CD4-positive, alpha-beta T cell treated with Interleukin-17A for 1 hour (primary cell): ENCODE measurements at regions not wholly inside any gene's neighbourhood (a gene's known extent, or its start where the extent isn't known, plus 50 kb on each side); places are given as distances from the start of the nearest gene placed in this dataset.
A peak's percentile ranks its signal among the peaks of the same experiment; 100 is the strongest.

Experiments
- DNase-seq: peaks from one replicate; pipeline ENCODE4 v3.0.0-alpha.2; 2020

DNA sequence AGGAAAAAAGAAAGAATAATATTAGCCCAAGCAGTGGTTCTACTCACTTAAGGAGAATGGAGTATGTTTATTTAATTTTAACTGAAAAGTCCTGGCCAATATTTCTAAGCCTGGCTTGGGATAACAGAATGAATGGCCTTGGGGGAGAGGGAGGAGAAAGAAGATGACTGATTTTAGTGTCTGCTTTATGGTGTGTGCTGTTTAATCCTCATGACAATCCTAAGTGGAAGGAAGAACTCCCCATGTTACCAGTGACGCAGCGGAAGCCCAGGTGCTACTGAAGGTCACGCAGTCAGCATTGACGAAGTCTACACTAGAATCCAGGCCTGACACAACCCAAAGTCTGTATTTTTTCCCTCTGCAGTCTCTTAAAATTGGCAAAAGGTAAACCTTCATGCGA, 50.5 kb downstream of the PALM2AKAP2 start:
- no peak for DNase-seq

DNA sequence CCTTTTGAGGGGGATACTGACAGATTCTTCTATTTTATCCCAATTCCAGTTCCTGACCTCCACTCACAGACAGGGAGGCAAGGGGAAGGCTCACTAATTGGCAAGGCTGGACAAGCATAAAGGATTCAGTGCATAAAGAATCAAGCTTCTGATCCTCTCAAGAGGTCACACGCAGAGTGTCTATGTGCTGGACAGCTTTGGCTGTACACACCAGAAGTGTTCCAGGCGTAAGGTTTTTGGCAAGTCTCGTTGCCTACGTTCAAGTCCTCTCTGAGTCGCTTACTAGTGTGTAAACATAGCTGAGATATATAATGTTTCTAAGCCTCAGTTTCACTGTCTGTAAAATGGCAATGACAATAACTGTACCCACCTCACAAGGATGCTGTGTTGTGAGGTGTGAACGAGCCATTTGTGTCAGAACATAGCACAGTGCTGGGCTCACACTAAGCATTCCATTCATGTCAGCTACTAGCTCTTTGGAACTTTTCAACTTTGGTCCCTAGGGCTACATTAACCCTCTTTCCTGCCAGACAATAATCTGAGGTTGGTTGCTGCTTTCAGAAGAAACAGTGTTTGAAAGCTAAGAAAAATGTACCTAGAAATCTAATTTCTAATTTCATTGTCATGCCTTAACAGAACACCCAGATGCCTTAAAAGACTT, 52.1 kb downstream of the PALM2AKAP2 start:
- DNase-seq: no peak

DNA sequence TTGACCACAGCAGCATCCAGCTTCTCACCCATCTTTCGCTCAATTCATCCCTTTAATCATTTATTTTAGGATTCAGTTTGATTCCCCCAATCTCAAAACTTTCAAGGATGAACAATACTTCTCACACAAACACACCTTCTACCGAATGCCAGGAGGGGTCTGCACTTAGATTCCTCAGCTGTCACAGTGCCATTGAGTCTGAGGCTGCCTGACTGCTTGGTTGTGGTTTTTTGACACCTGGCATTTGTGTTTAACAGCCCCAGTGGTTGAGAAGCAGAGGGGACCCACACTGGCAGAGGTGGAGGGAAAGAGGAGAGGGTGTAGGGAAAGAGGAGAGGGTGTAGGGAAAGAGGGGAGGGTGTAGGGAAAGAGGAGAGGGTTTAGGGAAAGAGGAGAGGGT, 54.9 kb downstream of the PALM2AKAP2 start:
- DNase-seq: no peak

DNA sequence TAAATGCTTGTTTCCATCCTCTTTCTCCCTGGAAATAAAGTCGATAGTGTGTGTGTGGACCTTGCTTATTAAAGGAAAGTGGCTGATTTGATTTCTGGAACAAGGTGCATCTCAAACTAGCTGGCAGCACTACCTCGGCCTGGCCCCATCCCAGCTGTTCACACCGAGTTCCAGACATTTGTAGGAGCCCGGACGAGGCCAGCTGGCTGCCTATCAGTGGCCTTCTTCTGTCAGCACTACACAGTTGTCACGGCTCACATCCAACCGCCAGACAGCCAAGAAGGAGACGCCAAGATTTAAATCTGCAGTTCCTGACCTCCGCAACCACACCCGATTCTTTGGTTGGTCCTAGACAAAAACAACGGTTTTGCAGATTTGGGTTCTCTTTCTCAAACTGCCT, 63.6 kb downstream of the PALM2AKAP2 start:
- DNase-seq: no peak

DNA sequence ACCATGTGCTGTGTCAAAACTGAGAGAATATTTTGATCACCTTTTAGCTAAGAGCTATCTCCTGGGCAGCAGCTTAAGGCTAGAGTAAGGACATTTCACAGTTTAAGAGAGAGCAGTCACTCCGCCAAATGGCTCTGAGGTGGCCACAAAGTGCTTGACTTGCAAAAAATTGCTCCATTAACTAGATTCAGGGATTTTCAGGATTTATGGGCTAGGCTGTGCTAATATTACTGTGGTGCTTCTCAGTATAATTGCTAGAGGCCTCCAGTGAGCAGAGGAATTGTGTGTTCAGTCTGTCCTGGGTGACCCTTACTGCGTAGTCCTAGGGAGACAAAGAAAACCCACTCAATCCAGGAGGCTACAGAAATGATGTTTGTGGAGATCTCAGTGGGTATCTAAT, 65.2 kb downstream of the PALM2AKAP2 start:
- DNase-seq: no peak

DNA sequence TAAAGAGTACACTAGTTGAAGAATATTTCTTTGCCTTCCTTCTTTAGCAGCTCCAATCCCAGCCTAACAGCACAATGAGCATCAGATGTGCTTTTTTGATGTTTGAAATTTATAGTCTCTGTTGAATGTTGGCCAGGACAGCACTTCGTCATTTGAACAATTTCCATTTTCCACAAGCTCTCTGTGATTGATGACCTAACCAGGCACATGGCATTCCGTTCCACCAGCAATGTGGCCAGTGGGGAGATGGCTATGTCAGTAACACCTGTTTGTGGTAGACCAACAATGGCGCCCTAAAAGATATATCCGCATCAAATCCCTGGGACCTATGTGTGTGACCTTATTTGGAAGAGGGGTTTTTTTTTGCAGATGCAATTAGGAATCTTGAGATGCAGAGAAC, 66.8 kb downstream of the PALM2AKAP2 start:
- no peak for DNase-seq

DNA sequence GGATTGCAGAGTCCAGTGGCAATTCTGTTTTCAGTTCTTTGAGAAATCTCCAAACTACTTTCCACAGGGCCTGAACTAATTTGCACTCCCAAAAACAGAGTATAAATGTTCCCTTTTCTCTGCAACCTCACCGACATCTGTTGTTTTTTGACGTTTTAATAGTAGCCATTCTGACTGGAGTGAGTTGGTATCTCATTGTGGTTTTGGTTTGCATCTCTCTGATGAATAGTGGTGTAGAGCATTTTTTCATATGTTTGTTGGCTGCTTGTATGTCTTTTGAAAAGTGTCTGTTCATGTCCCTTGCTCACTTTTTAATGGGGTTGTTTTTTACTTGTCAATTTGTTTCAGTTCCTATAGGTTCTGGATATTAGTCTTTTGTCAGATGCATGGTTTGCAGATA, 72.6 kb downstream of the PALM2AKAP2 start:
- DNase-seq: no peak

DNA sequence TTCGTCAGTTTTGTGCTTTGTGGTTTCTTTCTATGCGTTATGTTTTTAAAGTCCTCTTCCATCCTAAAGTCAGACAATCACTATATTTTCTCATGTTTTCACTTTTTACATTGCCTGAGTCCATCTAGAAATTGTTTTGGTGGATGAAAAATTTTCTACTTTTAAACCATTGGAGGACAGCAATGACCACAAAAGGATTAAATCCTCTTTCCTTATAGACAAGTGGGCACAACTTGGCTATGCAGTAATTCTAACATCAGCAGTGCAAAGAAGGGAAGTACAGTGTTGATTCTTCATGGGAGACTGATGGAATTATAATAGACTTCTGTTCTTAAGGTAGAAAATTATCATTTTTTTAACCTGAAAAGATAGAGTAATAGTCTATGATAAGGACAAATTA, 75.5 kb downstream of the PALM2AKAP2 start:
- no peak for DNase-seq

DNA sequence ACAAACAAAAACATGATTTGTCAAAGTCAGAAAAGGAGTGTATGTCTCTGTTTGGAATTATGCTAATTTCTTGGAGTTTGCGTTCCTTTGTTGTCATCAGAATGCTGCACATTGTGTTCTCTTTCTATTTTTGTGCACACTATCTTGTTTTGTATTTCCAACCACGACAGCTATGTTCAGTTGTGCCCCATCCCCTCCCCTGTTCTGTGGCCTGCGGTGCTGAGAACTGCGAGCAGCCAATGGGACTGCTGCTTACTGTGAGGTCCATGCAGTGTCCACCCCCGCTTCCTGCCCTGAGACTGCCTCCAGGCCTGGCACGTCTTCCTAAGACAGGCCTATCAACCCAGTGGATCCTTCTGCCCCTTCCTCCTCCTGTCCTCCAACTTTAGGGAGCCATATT, 76.8 kb downstream of the PALM2AKAP2 start:
- no peak for DNase-seq

DNA sequence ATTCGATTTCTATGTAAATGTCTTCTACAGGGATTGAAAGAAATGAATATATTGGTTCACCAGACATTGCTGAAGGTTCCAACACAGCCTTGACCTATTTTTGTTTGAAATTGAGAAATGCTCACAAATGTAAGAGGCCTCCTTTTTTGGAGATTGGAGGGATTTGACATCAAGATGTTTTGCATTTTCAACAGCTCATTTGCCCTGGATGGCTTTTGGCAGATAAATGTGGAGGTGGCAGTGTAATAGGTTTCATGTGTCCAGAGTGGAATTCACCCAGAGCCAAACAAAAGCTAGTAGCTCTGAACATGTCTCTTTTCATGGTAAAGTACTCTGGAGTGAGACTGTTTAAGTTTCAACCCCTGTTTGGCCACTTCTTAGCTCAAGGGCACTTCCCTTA, 77.3 kb downstream of the PALM2AKAP2 start:
- no peak for DNase-seq

DNA sequence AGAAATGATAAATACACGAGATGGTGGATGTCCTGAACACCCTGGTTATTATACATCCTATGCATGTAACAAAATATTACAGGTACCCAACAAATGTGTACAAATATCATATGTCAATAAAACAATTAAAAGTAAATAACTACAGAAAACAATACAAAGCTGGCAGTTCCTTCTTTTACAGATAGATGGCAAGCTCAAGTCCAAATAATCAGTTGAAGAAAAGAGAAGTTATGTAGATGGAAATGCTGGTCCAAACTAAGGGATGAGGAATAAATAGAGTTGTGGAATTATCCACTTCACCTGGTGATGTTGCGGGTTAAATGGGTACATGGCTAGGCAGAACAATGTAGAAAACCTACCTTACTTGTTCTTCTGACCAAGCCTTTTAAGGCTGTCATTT, 79.4 kb downstream of the PALM2AKAP2 start:
- no peak for DNase-seq

DNA sequence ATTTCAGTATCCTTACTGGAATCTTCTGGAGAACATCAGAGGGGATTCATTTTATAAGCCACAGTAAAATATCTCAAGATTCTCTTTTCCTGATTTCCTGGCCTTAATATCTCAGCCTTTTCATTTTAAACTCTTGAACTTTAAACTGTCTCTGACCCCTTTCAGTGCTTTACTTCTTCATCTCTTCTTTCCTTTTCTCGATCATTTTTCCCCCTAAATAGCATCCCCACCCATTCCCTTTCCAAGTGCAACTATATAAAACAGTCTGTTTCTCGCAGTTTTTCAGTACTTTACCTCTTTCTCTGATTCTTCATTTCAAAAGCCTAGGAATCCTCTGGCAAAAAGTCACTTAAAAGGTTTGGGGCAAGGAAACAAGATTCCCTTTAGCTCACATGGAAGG, 80.5 kb downstream of the PALM2AKAP2 start:
- no peak for DNase-seq

DNA sequence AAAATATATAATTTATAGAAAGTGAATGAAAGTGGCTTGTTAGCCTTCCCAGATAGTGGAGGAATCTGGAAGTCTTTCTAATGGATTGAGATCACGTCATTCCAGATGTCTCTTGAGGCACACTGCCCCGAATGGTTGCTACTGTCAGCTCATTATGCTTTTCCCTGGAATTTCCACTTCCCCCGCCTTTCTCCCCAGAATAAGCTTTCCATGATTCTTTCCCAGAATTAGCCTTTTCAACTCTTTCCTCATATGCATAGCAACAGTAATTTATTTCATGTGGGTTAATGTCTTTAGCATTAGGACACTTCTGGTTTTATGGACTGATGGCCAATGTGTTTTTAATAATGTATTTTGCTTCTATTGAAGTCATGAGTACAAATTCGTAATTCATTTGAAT, 81.5 kb downstream of the PALM2AKAP2 start:
- no peak for DNase-seq

DNA sequence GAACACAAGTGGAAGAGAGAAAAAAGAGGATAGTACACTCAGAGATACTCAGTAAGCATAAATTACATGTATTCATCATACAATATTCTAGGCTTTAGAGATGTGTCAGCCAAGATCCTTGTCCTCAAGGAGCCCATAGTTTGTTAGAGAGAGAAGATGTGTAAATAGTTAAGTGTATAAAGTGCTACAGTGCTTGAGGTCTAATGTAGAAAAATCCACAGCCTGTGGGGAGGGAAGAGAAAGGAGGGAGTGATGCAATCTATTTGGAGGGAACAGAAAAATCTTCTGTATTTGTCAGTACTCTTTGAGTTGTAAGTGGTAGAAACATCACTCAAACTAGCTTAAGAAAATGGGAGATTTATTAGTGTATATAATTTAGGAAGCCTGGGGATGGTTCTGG, 81.9 kb downstream of the PALM2AKAP2 start:
- no peak for DNase-seq

DNA sequence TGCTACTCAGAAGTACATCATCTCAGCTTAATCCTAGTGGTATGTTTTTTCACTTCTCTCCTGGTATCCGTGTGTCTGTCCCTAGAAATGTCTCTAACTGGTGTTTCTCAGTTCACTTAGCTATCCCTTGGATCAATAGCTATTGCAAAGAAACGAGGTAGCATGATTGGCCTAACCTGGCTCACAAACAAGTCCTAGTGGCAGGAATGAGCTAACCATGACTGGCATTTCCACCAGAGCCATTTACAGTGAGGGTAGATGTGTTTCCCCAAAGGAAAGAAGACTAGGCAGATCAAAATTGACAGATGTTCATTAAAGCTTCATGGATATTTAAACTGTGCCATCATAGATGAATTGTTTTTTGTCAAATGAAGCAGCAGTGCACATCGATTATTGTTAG, 82.5 kb downstream of the PALM2AKAP2 start:
- no peak for DNase-seq

DNA sequence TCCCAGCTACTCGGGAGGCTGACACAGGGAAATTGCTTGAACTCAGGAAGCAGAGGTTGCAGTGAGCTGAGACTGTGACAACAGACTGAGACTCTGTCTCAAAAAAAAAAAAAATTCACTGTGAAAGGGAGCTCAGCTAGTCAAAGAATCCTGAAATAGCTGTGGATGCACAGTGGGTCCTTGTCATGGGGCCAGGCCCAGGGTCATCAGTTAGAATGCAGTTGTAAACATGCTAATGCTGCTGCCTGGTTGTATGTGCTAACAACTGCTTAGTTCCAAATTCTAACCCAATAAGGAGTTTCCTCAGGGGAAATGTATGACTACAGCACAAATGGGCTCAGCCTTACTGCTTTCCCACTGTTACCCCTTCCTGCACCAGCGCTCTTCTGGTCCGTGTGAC, 84.0 kb downstream of the PALM2AKAP2 start:
- DNase-seq: no peak

DNA sequence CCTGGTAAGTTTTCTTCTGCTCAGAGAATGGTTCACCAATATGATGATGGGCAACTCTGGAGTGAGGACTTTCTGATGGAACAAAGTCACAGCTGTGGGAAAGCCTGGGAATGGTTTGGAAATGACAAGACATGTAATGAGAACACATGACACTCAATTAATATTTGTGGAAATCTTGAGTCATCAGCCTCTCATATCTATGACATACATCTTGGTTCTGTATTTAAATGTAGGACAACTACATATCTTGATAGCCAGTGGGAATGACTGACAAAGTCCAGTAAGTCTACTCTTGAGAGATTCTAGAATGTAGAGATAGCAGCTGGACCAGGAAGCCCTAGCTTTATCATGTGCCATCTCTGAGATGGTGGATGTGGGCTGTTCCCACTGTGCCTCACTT, 85.5 kb downstream of the PALM2AKAP2 start:
- no peak for DNase-seq

DNA sequence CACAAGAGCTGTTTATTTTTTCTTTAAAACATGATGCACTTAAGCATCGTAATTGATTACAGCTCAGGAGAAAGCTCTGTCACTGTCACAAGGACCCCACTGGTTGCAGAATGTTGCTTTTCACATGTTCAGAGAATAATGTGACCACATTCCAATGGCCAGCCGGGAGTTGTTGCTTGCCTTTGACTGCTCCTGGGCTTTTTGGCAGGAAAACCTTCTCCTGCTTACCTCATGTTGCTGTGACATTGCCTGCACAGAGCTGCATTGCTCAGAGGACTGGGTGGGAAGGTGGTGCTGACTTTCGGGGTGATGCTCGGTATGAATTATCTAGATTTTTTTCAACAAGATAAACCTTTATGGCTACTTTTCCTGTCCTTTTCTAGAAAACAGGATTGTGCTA, 88.2 kb downstream of the PALM2AKAP2 start:
- no peak for DNase-seq

DNA sequence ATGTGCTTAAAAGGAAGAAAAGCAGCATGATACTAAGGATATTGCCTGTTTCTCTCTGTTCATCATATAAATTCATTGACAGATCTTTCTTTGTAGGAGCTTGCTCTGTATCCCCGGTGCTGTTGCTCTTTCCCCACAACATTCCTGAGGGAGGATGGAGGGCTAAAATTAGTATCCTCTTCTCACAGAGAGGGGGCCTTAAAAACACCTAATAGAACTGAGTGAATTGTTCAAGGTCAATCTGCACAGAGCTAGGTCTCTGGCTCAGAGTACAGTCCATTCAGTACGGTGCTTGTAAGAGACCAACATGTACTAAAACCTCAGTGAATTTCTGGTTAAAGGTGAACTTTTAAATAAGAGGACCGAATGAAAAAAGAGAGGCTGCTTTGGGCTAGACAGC, 88.7 kb downstream of the PALM2AKAP2 start:
- DNase-seq: no peak

DNA sequence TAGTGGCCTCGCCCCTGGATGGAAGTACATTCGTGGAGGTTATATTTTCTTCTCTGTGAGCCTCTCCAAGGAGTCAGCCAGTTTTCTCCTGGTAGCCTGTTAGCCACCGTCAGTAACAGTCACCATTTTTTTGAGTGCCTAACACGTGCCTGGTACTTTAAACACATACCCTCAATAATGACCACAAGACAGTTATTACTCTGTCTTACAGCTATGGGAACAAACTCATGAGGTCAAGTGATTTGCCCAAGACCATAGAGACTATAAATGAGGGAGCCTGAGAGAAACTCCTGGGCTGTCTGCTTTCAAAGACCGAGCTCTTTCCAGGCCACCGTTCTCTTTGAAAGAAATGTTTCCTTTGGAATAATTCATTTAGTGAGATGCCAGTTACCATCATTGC, 90.4 kb downstream of the PALM2AKAP2 start:
- no peak for DNase-seq

DNA sequence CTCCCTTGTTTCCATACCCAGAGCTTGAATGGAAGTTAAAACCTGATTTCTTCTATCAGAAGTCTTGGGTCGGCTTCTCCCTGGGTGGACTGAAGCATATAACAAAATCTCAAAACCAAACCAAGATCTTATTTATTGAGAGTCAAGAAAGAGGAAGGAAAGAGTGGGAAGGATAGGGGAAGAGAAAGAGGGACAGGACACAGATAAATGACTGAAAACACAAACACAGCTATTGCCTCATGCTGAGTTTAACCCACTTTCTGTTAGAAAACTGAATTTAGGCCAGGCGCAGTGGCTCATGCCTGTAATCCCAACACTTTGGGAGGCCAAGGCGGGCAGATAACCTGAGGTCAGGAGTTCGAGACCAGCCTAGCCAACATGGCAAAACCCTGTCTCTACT, 92.9 kb downstream of the PALM2AKAP2 start:
- no peak for DNase-seq

DNA sequence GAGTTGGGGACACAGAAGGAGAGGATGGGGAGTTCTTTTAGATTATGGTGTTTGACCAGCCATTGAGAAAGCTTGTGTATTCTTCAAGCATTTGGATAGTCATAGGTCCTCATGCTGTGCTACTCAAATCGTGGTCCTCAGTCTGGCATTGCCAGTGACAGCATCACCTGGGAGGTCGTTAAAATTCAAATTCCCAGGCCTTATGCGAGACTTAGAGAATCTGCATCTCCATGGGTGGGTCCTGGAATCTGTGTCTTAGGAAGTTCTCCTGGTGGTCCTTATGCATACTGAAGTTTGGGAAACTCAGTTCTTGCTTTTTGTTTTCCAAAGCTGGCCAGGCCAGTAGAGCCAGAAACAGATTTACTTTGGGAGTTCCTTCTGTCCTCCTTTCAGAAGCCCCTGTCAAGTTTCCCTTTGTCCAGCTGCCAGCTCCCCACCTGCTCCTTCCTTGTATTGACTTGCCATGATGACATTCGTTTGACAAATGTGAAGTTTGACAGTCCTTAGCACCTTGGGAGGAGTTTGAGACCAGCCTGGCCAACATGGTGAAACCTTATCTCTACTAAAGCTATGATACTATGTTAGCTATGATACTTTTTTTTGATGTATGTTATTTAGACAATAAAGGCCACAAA, 95.6 kb downstream of the PALM2AKAP2 start:
- DNase-seq: no peak

DNA sequence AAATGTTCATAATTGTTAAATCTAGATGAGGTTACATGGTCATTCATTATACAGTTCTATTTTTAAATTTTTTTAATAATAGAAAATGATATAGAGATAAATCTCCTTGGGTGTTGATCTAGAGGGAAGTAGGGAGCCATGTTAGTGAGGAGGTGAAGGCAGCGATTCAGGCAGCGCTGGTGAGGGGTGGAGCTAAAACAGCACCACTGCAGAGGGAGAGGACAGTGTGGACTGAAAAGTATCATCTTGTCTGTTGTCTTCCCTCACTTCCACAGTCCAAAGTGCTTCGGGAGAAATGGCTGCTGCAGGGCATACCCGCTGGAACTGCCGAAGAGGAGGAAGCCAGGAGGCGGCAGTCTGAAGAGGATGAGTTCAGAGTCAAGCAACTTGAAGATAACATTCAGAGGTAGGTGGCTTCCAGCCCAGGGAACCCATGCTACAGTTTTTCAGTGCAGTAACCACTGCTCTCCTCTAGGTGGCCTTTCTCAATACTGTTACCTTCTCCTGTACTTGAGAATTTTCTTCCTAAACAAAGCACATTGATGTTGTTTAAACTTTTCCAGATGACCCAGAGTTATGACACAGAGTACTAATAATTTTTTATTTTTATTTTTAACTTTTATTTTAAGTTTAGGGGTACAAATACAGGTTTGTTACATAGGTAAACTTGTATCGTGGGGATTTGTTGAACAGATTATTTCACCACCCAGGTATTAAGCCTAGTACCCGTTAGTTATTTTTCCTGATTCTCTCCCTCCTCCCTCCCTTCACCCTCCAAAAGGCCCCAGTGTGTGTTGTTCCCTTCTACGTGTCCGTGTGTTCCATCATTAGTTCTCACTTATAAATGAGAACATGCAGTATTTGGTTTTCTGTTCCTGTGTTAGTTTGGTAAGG, 100.5 kb downstream of the PALM2AKAP2 start:
- DNase-seq: peak; percentile 36

DNA sequence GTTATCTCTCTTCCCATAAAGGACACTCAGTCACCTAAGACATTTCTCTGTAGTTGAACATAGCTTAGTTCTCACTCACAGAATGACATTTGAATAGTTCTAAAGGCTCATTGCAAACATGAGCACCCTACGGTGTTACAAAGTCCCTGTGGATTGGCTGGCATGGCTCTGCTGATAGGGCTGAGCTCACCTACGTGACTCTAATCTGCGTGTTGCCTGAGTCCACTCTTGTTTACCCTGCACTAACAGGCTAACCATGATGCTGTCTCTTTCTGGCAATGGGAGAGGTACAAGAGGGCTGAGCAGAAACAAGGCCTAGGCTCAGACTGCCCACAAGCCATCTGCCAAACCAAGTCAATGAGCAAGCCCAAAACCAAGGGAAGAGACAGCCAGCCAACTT, 103.6 kb downstream of the PALM2AKAP2 start:
- no peak for DNase-seq
